WERI-Rb-1 (cell line): ENCODE measurements at regions not wholly inside any gene's neighbourhood (a gene's known extent, or its start where the extent isn't known, plus 50 kb on each side); places are given as distances from the start of the nearest gene placed in this dataset.

Source experiments
- DNase-seq: peaks from one replicate; pipeline ENCODE4 v3.0.0-alpha.2; 2020
- H3K27ac ChIP-seq: fragments of 250-450 bp; sonication (Bioruptor Pico); 2 replicates; pipeline ENCODE4 v1.5.1; 2020; ENCODE audit warnings: mild to moderate bottlenecking, moderate library complexity
- H3K27me3 ChIP-seq: fragments of 250-450 bp; sonication (Bioruptor Pico); 2 replicates; pipeline ENCODE4 v1.5.1; 2021; ENCODE audit warnings: mild to moderate bottlenecking, low read depth, moderate library complexity; ENCODE audit not compliant: insufficient read depth, severe bottlenecking
- H3K36me3 ChIP-seq: fragments of 250-450 bp; sonication (Bioruptor Pico); 2 replicates; pipeline ENCODE4 v1.5.1; 2020; ENCODE audit warnings: mild to moderate bottlenecking, moderate library complexity
- H3K4me3 ChIP-seq: 2 replicates; pipeline ENCODE4 v1.5.1; 2011; ENCODE audit warnings: low read depth, mild to moderate bottlenecking, control low read depth, low read length
- H3K9me3 ChIP-seq: fragments of 250-450 bp; sonication (Bioruptor Pico); 2 replicates; pipeline ENCODE4 v1.5.1; 2021; ENCODE audit warnings: mild to moderate bottlenecking, moderate library complexity; ENCODE audit not compliant: severe bottlenecking
- CTCF ChIP-seq: IDR thresholded peaks from 2 replicates; pipeline ENCODE4 v1.5.1; 2011; ENCODE audit warnings: low read depth, mild to moderate bottlenecking, control low read depth, inconsistent platforms, low read length

GRCh38 chr7:46003896-46004875, 83.1 kb upstream of the IGFBP3 start:
- no peak for TF ChIP-seq CTCF
- Histone ChIP-seq H3K27me3 (no peaks in the 10 kb centered on the region), H3K36me3 (no peaks in the 10 kb centered on the region), H3K4me3 (no peak overlapping the region), H3K9me3 (no peaks in the 10 kb centered on the region), H3K27ac (no peak overlapping the region)
- DNase-seq = no peak

- H3K27ac ChIP-seq = no peak overlapping the region
- no peak for DNase-seq
These were observed 82.1 kb upstream of the IGFBP3 start for GRCh38 chr7:46003161-46003560.

GRCh38 chr7:46000513-46000912, 79.4 kb upstream of the IGFBP3 start:
- Histone ChIP-seq H3K36me3 (no peaks in the 10 kb centered on the region), H3K27ac (no peak overlapping the region), H3K9me3 (peaks cover 7% of the 10 kb centered on the region), H3K4me3 (no peak overlapping the region), H3K27me3 (no peaks in the 10 kb centered on the region)
- no peak for TF ChIP-seq CTCF
- no peak for DNase-seq

More at GRCh38 chr7:46003161-46003560, 82.1 kb upstream of the IGFBP3 start:
- no peaks in the 10 kb centered on the region for H3K9me3 ChIP-seq
- no peaks in the 10 kb centered on the region for H3K27me3 ChIP-seq
- no peak for TF ChIP-seq CTCF
- H3K36me3 ChIP-seq = no peaks in the 10 kb centered on the region
- H3K4me3 ChIP-seq = no peak overlapping the region

GRCh38 chr7:45999541-45999940, 78.5 kb upstream of the IGFBP3 start:
- no peak for TF ChIP-seq CTCF
- DNase-seq = no peak
- Histone ChIP-seq H3K4me3 (no peak overlapping the region), H3K27ac (no peak overlapping the region), H3K36me3 (no peaks in the 10 kb centered on the region), H3K9me3 (peaks cover 7% of the 10 kb centered on the region), H3K27me3 (no peaks in the 10 kb centered on the region)

GRCh38 chr7:45998506-45998905, 77.4 kb upstream of the IGFBP3 start:
- no peak for TF ChIP-seq CTCF
- Histone ChIP-seq H3K36me3 (no peaks in the 10 kb centered on the region), H3K27ac (no peak overlapping the region), H3K4me3 (no peak overlapping the region), H3K9me3 (peaks cover 7% of the 10 kb centered on the region), H3K27me3 (no peaks in the 10 kb centered on the region)
- no peak for DNase-seq
